ENCODE measurements at regions not wholly inside any gene's neighbourhood (a gene's known extent, or its start where the extent isn't known, plus 50 kb on each side); places are given as distances from the start of the nearest gene placed in this dataset.

DNA sequence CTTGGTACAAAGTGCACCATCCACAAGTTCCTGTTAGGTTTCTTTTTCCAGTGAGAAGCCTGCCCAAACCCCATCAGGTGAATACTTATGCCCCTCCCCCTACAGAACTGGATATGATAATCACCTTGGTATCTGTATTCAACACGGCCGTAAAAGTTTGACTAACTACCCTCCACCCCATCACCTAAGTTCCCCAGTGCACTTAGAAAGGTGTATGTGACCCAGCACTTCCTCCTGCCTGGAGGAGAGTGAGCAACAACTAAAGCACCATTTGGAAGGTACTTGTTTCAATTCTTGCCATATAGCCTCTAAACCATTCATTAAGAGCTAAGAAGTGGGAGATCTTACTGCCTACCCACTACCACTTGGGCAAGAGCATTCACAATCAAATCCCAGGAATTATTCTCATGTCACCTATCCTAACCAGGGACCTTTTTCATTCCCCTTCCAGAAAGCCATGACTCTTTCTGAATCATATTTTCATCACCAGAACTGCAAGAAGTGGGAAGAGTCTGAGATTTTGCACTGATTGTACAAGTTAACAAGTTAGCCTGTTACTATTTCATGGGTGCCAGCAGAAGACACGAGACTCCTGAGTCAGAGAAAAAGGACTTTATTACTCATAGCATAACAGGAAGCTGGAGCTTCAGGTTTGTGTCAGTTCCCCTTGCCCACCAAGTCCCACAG, 53.5 kb upstream of the NDUFV2 start:
- TF ChIP-seq, protein P1, sequence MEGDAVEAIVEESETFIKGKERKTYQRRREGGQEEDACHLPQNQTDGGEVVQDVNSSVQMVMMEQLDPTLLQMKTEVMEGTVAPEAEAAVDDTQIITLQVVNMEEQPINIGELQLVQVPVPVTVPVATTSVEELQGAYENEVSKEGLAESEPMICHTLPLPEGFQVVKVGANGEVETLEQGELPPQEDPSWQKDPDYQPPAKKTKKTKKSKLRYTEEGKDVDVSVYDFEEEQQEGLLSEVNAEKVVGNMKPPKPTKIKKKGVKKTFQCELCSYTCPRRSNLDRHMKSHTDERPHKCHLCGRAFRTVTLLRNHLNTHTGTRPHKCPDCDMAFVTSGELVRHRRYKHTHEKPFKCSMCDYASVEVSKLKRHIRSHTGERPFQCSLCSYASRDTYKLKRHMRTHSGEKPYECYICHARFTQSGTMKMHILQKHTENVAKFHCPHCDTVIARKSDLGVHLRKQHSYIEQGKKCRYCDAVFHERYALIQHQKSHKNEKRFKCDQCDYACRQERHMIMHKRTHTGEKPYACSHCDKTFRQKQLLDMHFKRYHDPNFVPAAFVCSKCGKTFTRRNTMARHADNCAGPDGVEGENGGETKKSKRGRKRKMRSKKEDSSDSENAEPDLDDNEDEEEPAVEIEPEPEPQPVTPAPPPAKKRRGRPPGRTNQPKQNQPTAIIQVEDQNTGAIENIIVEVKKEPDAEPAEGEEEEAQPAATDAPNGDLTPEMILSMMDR (IDR thresholded peaks at IDR 0.05): no peak
- TF ChIP-seq POLR2A (IDR thresholded peaks at IDR 0.05; ENCODE audit: low read depth): no peak
